Thyroid gland (tissue), 4 donors: ENCODE measurements at regions not wholly inside any gene's neighbourhood (a gene's known extent, or its start where the extent isn't known, plus 50 kb on each side); places are given as distances from the start of the nearest gene placed in this dataset.

Experiments used
- CTCF ChIP-seq, 6 experiments: fragments of 200-600 bp in 3 of 6; fragments of 450-650 bp in 3 of 6; sonication (generic) in 3 of 6; IDR thresholded peaks; one replicate each; pipeline ENCODE4 v1.5.1; 2016 to 2019; ENCODE audit warnings: antibody characterized with exemption in 6 of 6, mild to moderate bottlenecking in 2 of 6, inconsistent platforms in 1 of 6, moderate library complexity in 1 of 6
- POLR2A ChIP-seq, 2 donors: fragments of 450-650 bp; IDR thresholded peaks; one replicate each; pipeline ENCODE4 v1.6.1; 2017; ENCODE audit warnings: antibody characterized with exemption in 2 of 2, mild to moderate bottlenecking in 2 of 2, moderate library complexity in 1 of 2

GRCh38 chr20:30284281-30284905 lies 973.1 kb upstream of the DEFB115 start:
- TF ChIP-seq CTCF (IDR thresholded peaks at IDR 0.05): no peak
- TF ChIP-seq POLR2A (IDR thresholded peaks at IDR 0.05): no peak
